Fibroblast of pulmonary artery (primary cell): ENCODE measurements at regions not wholly inside any gene's neighbourhood (a gene's known extent, or its start where the extent isn't known, plus 50 kb on each side); places are given as distances from the start of the nearest gene placed in this dataset.

Experiments used
- DNase-seq: peaks from one replicate; pipeline ENCODE4 v3.0.0-alpha.2; 2010; ENCODE audit warnings: low read depth
- H3K4me3 ChIP-seq: replicated peaks from 2 replicates; pipeline ENCODE4 v1.5.1; 2011; ENCODE audit warnings: low read depth, mild to moderate bottlenecking, control low read depth, low read length, moderate library complexity
- TF ChIP-seq, protein P1 (sequence below): IDR thresholded peaks from 2 replicates; pipeline ENCODE4 v1.5.1; 2011; ENCODE audit warnings: mild to moderate bottlenecking, control low read depth, low read length, inconsistent platforms; ENCODE audit errors: missing control alignments

DNA sequence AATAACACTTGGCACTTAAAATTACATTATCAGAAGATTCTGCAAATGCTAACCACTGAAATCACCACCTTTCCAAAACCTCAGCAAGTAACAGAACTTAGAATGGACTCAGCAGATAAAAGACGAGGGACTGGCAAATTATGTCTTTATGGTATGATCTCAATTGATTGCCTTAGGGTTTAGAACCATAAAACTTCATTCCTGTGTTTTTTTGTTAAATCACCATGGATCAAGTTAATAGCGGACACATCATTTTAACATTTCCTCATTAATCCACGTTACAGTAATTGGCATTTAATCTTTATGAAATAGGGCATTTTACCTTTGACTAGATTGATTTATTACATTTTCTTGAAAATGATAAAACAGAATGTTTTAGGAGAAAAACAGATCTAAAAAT lies 2070.3 kb downstream of the PCDH9 start:
- DNase-seq, result no peak
- TF ChIP-seq, protein P1, sequence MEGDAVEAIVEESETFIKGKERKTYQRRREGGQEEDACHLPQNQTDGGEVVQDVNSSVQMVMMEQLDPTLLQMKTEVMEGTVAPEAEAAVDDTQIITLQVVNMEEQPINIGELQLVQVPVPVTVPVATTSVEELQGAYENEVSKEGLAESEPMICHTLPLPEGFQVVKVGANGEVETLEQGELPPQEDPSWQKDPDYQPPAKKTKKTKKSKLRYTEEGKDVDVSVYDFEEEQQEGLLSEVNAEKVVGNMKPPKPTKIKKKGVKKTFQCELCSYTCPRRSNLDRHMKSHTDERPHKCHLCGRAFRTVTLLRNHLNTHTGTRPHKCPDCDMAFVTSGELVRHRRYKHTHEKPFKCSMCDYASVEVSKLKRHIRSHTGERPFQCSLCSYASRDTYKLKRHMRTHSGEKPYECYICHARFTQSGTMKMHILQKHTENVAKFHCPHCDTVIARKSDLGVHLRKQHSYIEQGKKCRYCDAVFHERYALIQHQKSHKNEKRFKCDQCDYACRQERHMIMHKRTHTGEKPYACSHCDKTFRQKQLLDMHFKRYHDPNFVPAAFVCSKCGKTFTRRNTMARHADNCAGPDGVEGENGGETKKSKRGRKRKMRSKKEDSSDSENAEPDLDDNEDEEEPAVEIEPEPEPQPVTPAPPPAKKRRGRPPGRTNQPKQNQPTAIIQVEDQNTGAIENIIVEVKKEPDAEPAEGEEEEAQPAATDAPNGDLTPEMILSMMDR, result no peak
- no peak overlapping the region for H3K4me3 ChIP-seq

GRCh38 chr13:65155861-65156260 lies 2074.3 kb downstream of the PCDH9 start:
- DNase-seq, result no peak
- no peak overlapping the region for H3K4me3 ChIP-seq
- TF ChIP-seq, protein P1, result no peak

DNA sequence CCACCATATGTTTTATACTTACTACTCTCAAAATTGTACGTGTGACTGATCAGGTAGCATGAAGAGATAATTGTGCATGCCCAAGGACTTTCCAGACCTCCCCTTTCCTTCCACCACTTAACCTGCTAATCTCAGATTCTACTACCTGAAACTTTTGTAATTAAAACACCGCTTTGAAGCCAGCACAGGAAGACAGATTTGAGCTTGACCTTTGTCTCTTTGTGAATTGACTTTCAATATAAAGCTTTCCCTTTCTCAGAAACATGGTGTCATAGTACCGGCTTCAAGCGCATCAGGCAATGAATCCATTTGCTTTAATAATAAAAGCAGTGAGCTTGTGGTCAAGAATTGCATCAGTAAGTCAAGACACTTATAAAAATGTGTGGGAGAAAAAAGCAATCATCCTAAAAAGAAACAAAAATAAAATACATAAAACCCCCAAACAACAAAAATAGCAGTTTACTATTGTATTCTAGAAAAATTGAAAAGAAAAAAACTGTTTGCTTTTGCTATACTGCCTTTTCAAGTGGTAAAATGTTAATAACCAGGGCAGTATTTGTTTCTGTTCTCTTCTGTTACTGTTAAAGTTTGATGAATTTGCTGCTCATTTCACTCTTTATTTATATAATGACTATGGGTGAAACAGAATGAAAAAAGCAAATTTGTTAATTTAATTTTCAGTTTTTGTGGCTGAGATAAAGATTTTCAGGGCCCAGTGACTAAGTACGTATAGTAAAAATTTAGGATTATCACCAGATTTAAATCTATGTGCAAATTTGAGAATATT lies 2075.3 kb downstream of the PCDH9 start:
- no peak for DNase-seq
- TF ChIP-seq, protein P1, result no peak

GRCh38 chr13:65149687-65150086 lies 2080.4 kb downstream of the PCDH9 start:
- no peak overlapping the region for H3K4me3 ChIP-seq
- TF ChIP-seq, protein P1, result no peak
- no peak for DNase-seq

More for the DNA sequence above, 2075.3 kb downstream of the PCDH9 start:
- no peak overlapping the region for H3K4me3 ChIP-seq

- H3K4me3 ChIP-seq, result no peak overlapping the region
- TF ChIP-seq, protein P1, result no peak
- DNase-seq, result no peak
These were observed 2086.2 kb downstream of the PCDH9 start for GRCh38 chr13:65143920-65144319.

DNA sequence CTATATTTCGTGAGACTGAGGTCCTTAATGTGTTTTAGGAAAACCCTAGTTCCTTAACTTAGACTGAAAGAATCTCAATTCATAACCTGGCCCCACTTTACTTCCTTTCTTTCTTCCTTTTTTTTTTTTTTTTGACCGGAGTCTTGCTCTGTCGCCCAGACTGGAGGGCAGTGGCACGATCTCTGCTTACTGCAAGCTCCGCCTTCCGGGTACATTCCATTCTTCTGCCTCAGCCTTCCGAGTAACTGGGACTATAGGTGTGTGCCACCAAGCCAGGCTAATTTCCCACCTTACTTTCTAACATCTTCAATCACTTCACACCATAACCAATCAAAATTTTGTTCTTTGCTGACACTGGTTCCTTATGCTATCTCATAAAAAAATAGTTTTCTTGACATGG lies 2097.0 kb downstream of the PCDH9 start:
- H3K4me3 ChIP-seq, result no peak overlapping the region
- no peak for DNase-seq
- TF ChIP-seq, protein P1, result no peak

- TF ChIP-seq, protein P1, result no peak
- DNase-seq, result peak; percentile 12
- no peak overlapping the region for H3K4me3 ChIP-seq
These were observed 2104.9 kb downstream of the PCDH9 start for GRCh38 chr13:65125236-65125635.
